GM19193 (cell line): ENCODE measurements at regions not wholly inside any gene's neighbourhood (a gene's known extent, or its start where the extent isn't known, plus 50 kb on each side); places are given as distances from the start of the nearest gene placed in this dataset.
A peak's percentile ranks its signal among the peaks of the same experiment; 100 is the strongest.

Experiments used
- POLR2A ChIP-seq: IDR thresholded peaks from 4 replicates; pipeline ENCODE4 v1.6.1; 2011; ENCODE audit not compliant: insufficient read depth, insufficient read length; ENCODE audit errors: extremely low read depth

DNA sequence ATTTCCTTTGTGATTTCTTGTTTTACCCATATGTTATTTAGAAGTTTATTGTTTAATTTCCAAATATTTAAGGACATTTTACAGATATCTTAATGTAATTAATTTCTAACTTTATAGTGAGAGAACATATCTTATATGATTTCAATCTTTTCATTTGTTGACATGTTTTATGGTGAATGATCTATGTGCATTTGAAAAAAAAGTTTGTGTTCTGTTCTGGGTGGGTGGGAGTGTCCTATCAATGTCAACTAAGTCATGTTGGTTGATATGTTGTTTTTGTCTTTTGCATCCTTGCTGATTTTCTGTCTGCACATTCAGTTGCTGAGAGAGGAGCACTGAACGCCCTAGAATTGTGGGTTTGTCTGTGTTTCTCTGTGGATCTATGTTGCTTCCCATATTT is 50.3 kb upstream of the CBFA2T3 start:
- no peak for TF ChIP-seq POLR2A

DNA sequence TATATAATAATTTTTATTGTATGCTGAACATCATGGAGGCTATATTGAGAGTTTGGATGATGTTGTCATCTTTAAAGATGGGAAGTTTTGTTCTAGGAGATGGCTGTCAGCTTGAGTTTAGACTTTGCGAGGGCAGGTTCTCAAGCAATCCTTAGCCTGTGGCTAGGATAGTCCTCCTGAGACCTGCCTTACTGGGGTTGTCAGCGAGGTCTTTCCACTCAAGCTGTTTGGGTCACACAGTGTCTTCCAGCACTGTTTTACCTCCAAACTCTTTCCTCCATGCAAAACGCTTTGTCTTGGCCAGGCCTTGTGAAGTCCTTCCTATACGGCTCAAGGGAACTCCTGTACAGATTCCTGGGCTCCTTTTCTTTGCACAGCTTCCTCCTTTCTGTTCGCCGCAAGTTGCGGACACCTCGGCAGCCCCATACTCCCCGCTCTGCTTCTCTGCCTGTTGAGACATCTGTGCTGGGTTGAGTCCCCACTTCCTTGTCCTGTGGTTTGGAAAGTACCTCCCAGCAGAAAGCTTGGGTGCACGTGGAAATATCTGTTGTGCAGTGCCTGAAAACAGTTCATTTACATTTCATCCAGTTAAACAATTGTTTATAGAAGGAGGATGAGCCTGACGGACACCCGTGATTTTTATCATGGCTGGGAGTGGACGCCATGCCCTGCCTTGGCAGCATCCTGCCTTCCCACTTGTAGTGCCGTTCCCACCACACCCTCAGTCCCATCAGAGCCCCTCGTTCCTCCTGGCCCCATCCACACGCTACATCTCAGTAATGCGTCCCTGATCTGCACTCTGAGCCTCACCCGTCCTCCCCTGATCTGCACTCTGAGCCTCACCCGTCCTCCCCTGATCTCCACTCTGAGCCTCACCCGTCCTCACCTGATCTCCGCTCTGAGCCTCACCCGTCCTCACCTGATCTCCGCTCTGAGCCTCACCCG is 55.0 kb upstream of the CBFA2T3 start:
- peak; percentile 43 for TF ChIP-seq POLR2A

DNA sequence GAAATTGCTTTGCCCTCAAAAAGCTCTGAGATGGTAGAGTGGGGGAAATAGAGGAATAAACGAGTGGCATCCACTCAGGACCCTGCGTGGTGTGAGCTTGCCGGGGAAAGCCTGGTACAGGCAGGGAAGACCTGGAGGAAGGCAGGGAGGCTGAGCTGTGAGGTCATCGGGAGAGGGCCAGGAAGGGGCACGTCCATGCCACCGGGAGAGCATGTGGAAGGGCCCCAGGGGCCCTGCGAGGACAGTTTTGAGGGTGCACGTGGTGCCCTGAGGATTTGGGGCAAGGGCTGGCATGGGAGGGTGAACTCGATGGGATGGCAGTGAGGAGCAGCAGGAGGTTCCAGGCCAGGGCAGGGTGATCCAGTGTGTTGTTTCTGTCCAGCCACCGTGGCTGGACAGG is 56.3 kb upstream of the CBFA2T3 start:
- TF ChIP-seq POLR2A = no peak

DNA sequence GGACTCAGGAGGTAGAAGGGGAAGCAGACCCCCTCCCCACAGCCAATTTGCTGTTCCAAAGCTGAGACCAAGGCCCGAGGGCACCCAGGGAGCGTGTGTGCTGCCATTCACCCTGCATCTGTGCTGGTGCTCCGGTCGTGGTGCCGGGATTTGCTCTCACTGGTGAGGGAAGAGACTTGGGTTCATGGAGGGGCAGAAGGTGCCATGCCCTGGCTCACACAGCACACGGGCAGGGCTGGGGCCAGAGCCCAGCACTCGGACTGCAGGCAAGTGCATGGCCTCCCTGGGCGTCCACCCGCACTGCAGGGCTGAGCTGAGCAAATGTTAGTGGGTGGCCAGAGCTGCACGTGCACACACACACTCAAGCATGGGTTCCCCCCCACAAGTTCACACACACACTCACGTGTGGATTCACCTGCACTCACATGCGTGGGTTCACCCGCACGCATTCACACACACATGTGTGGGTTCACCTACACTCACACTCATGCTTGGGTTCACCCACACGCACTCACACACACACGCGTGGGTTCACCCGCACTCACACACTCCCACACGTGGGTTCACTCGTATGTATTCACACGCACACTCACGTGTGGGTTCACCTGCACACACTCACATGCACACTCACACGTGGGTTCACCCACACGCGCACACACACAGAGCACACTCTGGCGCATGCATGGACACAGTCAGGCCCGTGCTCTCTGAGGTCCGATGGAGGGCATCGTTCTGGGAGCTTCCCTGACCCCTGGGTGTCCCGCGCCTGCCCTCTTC is 57.0 kb upstream of the CBFA2T3 start:
- TF ChIP-seq POLR2A = no peak

DNA sequence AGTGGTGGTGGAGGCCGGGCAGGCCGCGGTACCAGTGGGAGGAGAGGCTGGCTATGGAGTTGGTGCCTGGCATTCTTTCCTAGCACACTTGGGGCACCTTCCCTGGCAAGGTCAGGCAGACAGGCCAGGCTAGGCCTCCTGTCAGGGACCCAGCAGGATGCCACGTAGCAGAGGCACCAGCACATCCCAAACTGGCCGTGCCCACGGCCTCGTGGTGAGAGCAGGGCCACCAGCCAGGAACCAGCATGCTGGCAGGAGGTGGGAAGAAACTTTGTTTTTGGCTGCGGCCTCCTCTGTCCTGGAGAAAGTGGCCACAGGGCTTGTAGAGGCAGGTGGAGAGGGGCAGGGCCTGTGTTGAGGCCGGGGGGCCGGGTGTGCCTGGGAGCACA is 57.6 kb upstream of the CBFA2T3 start:
- TF ChIP-seq POLR2A = no peak

GRCh38 chr16:89034971-89035668 is 58.1 kb upstream of the CBFA2T3 start:
- no peak for TF ChIP-seq POLR2A

- no peak for TF ChIP-seq POLR2A
Measured at GRCh38 chr16:89035669-89036570, 57.7 kb upstream of the ACSF3 start.

DNA sequence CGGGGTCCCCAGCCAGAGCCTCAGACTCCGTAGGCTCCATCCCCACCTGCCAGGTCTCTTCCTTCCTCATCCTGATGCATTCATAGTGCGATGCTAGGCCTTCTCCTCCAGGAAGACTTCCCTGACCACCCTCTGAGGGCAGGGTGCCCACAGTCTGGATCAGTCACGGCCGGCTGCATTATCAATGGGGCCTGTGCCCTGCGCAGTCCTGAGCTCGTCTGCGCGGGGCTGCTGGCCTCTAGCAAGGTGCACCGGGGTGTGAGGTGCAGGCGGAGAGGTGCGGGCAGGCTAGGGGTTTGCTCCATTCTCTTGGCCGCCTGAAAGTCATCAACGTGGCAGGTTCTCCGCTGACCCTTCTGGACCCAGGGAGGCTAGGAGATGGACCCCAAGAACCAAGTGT is 56.9 kb upstream of the ACSF3 start:
- no peak for TF ChIP-seq POLR2A

DNA sequence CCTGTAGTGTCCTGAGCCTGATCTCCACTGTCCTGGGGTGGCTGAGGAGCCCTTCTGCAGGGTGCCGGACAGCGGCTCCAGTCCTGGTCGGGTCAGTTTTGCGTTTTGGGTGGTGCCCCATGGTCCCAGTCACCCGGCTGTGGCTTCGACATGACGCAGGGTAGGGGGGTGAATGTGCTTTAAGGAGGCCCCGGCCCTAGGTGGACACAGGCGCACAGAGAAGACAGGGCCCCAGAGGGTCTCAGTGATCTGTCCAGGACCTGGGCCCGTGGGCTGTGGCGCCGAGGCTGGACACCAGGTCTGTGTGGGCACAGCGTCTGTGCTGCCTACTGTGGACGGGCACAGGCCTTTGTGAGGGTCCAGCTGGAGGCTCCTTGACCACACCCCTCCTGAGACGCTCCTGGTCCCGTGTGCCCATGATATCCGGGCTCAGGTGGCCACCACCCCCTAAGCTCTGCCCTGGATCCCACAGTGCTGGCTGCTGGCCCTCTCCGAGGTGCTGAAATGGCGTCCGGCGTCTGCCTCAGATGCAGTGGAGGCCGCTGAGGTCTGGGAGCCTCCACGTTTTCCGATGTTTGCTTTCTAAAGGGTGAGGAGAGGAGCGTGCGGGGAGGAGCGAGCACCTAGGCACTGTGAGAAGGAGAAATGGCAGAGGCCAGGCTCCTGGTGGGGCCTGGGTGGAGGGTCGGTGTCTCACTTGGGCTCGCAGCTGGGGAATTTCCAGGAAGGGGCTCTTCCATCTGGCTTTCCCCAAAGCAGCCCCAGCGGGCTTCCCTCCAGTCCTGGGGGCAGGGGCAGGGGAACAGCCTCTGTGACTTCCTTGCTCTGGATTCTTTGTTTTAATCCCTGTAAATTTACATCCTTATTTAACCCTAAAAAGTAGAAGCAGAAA is 56.1 kb upstream of the ACSF3 start:
- no peak for TF ChIP-seq POLR2A

GRCh38 chr16:89038221-89038721 is 55.4 kb upstream of the ACSF3 start:
- TF ChIP-seq POLR2A = no peak

GRCh38 chr16:89038811-89039735 is 54.6 kb upstream of the ACSF3 start:
- no peak for TF ChIP-seq POLR2A

GRCh38 chr16:89039756-89040155 is 53.9 kb upstream of the ACSF3 start:
- no peak for TF ChIP-seq POLR2A

GRCh38 chr16:89040391-89040790 is 53.3 kb upstream of the ACSF3 start:
- no peak for TF ChIP-seq POLR2A
